ENCODE measurements at regions not wholly inside any gene's neighbourhood (a gene's known extent, or its start where the extent isn't known, plus 50 kb on each side); places are given as distances from the start of the nearest gene placed in this dataset.
"Not testable (repeated sequence)": the region's sequence is repeated elsewhere in the genome, so short reads cannot be mapped to it uniquely, and the experiment has no call there.

DNA sequence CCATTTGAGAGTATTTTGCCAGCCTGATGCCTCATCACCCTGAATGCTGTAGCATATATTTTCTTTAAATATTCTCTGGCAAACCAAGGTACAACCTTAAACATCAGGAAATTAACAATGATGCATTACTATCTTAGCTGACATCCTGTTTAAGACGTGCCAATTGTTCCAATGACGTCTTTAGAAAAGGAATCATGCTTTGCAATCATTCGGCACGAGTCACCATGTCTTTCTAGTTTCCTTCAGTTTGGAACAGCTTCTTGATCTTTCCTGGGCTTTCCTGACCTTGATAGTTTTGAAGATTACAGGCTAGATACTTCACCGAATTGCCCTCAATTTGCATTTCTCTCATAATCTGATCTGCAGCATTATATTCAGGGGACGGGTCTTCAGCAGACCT lies 88.2 kb upstream of the GLI2 start:
- H3K27ac ChIP-seq: no peak overlapping the region
- intact Hi-C loops (cut with DNase I): no loop called here
- H3K9me3 ChIP-seq: peaks cover 14% of the 10 kb centered on the region
- DNase-seq: no peak
- no peaks in the 10 kb centered on the region for H3K4me1 ChIP-seq
- peaks cover 4% of the 10 kb centered on the region for H3K27me3 ChIP-seq (ENCODE audit: low read depth)
- no peak for ATAC-seq
- TF ChIP-seq CTCF (IDR thresholded peaks at IDR 0.05): no peak
- H3K36me3 ChIP-seq: no peaks in the 10 kb centered on the region
- H3K4me3 ChIP-seq: no peak overlapping the region

GRCh38 chr2:120649381-120649780 lies 86.3 kb upstream of the GLI2 start:
- H3K27me3 ChIP-seq (ENCODE audit: low read depth): peaks cover 11% of the 10 kb centered on the region
- DNase-seq; intact Hi-C loops (cut with DNase I); H3K4me3 ChIP-seq; H3K4me1 ChIP-seq; ATAC-seq; H3K36me3 ChIP-seq; H3K27ac ChIP-seq: not testable (repeated sequence)
- peaks cover 14% of the 10 kb centered on the region for H3K9me3 ChIP-seq

DNA sequence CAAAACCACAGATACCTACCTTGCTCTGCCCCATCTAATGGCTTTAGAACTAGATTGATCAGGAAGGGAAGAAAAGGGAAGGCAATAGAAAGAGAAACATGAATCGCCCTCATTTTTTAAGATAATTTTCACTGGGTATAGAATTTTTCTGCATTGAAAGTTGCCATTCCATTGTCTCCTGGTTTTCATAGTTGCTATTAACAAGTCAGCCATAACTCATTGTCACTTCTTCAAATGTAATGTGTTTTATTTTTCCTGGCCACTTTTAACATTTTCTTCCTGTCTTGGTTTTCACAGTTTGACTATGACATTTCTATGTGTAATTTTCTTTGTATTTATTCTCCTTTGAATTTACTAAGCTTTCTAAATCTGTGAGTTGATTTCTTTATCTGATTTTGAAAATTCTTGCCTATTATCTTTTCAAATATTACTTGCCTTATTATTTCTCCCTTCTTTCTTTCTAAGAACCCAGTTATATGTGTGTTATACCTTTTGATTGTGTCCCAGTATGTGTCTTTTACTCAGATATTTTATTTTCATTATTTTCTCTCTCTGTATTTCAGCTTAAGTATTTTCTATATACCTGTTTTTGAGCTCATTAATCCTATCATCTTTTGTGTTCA lies 85.5 kb upstream of the GLI2 start:
- ATAC-seq: no peak
- intact Hi-C loops (cut with DNase I): no loop called here

GRCh38 chr2:120651818-120652217 lies 83.8 kb upstream of the GLI2 start:
- Histone ChIP-seq H3K27me3 (ENCODE audit: low read depth) (peaks cover 17% of the 10 kb centered on the region), H3K27ac (no peak overlapping the region), H3K4me3 (no peak overlapping the region), H3K9me3 (peaks cover 14% of the 10 kb centered on the region), H3K36me3 (no peaks in the 10 kb centered on the region), H3K4me1 (no peaks in the 10 kb centered on the region)
- TF ChIP-seq CTCF (IDR thresholded peaks at IDR 0.05): no peak
- intact Hi-C loops (cut with DNase I): no loop called here
- DNase-seq (no peak), ATAC-seq (no peak)

More for the DNA sequence above, 85.5 kb upstream of the GLI2 start:
- no peaks in the 10 kb centered on the region for H3K36me3 ChIP-seq
- no peak for TF ChIP-seq CTCF (IDR thresholded peaks at IDR 0.05)
- no peak overlapping the region for H3K27ac ChIP-seq
- peaks cover 17% of the 10 kb centered on the region for H3K27me3 ChIP-seq (ENCODE audit: low read depth)
- peaks cover 14% of the 10 kb centered on the region for H3K9me3 ChIP-seq
- DNase-seq: no peak
- no peaks in the 10 kb centered on the region for H3K4me1 ChIP-seq
- H3K4me3 ChIP-seq: no peak overlapping the region

DNA sequence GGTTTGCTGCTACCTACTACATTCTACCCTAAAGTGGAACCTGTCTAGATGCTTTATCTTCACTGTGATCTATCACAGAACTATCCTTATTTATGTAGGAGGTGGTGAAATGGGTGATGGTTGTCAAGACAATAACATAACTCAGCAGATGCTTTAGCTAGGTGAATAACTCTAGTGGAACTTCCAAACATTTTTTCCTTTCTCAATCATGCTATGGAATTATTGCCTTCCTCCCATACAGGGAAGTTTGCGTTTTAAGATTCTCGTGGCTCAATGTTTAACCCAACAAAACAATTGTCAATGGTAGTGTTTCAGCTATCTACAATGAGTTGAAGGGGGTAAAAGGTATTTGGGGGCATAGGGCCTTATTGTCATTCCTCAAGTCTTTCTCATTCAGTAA lies 82.6 kb upstream of the GLI2 start:
- peaks cover 14% of the 10 kb centered on the region for H3K9me3 ChIP-seq

More for the DNA sequence above, 82.6 kb upstream of the GLI2 start:
- TF ChIP-seq CTCF (IDR thresholded peaks at IDR 0.05): no peak
- Histone ChIP-seq H3K36me3 (no peaks in the 10 kb centered on the region), H3K27me3 (ENCODE audit: low read depth) (peaks cover 17% of the 10 kb centered on the region), H3K4me1 (no peaks in the 10 kb centered on the region), H3K27ac (no peak overlapping the region), H3K4me3 (no peak overlapping the region)
- intact Hi-C loops (cut with DNase I): no loop called here
- ATAC-seq (no peak), DNase-seq (no peak)
